Vagina (tissue), 2 donors: ENCODE measurements at regions not wholly inside any gene's neighbourhood (a gene's known extent, or its start where the extent isn't known, plus 50 kb on each side); places are given as distances from the start of the nearest gene placed in this dataset.

Experiments used
- POLR2A ChIP-seq, 2 donors: fragments of 450-650 bp; IDR thresholded peaks; one replicate each; pipeline ENCODE4 v1.6.1; 2017; ENCODE audit warnings: antibody characterized with exemption in 2 of 2, mild to moderate bottlenecking in 2 of 2, moderate library complexity in 2 of 2
- TF ChIP-seq, protein P1 (sequence below), 3 experiments: fragments of 450-650 bp in 2 of 3; fragments of 200-600 bp in 1 of 3; sonication (generic) in 1 of 3; IDR thresholded peaks; one replicate each; pipeline ENCODE4 v1.5.1; 2017 to 2019; ENCODE audit warnings: antibody characterized with exemption in 3 of 3, mild to moderate bottlenecking in 2 of 3, moderate library complexity in 2 of 3

DNA sequence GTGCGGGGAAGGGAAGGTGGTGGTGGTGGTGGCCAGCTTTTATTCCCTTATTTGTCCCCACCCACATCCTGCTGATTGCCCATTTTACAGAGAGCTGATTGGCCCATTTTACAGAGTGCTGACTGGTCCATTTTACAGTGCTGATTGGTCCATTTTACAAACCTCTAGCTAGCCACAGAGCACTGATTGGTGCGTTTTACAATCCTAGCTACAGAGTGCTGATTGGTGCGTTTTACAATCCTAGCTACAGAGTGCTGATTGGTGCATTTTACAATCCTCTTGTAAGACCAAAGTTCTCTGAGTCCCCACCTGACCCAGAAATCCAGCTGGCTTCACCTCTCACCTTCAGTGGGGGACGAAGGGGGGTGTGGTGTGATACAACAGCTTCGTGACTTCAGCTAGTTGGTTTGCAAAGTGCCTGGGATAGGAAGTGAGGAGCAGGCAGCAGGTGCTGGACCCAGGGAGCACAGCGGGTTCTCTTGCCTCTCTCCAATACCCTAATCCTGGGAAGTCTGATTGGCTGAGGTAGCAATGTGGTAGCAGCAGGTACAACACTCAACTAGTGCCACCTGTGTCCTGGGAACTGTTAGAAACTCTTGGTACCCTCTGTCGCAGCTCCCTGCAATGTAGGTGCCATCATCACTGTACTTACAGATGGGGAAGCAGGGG, 92.1 kb downstream of the BARX1 start:
- TF ChIP-seq, protein P1, sequence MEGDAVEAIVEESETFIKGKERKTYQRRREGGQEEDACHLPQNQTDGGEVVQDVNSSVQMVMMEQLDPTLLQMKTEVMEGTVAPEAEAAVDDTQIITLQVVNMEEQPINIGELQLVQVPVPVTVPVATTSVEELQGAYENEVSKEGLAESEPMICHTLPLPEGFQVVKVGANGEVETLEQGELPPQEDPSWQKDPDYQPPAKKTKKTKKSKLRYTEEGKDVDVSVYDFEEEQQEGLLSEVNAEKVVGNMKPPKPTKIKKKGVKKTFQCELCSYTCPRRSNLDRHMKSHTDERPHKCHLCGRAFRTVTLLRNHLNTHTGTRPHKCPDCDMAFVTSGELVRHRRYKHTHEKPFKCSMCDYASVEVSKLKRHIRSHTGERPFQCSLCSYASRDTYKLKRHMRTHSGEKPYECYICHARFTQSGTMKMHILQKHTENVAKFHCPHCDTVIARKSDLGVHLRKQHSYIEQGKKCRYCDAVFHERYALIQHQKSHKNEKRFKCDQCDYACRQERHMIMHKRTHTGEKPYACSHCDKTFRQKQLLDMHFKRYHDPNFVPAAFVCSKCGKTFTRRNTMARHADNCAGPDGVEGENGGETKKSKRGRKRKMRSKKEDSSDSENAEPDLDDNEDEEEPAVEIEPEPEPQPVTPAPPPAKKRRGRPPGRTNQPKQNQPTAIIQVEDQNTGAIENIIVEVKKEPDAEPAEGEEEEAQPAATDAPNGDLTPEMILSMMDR (IDR thresholded peaks at IDR 0.05) = no peak
- TF ChIP-seq POLR2A (IDR thresholded peaks at IDR 0.05) = no peak
